ENCODE measurements at regions not wholly inside any gene's neighbourhood (a gene's known extent, or its start where the extent isn't known, plus 50 kb on each side); places are given as distances from the start of the nearest gene placed in this dataset.

DNA sequence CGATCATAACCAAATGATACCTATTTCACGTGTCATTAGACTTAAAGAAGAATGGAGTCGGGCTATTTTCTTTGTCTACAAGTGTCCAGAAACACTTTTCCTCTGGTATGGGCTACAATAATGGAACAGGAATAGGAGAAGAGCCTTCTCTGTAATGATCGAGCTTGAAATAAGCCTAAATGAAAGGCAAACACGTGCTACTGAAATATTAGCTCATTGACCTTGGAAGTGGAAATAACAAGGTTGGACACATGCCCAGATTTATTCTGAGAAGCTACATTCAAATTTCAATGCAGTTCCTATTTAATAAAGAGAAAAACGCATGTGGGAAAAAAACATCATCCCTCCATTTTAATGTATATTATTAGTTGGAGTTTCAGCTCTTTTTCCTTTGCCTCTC is 254.7 kb upstream of the PTER start:
- Histone ChIP-seq H4K20me1 (ENCODE audit: control insufficient read depth, insufficient read depth) (no peaks in the 10 kb centered on the region), H3K4me2 (ENCODE audit: control insufficient read depth, insufficient read depth) (no peak overlapping the region), H3K9me3 (replicated peaks; ENCODE audit: control insufficient read depth, insufficient read depth, low read length) (no peaks in the 10 kb centered on the region), H3K4me3 (no peak overlapping the region), H3K4me1 (ENCODE audit: control insufficient read depth, insufficient read depth, low read length) (no peaks in the 10 kb centered on the region), H2AFZ (ENCODE audit: control insufficient read depth, low read depth, low read length) (no peak overlapping the region), H3K9ac (ENCODE audit: control insufficient read depth, insufficient read depth, low read length) (no peak overlapping the region), H3K36me3 (ENCODE audit: control insufficient read depth in 2 of 2, insufficient read depth in 2 of 2, low read length in 1 of 2) (no peaks in the 10 kb centered on the region), H3K79me2 (ENCODE audit: control insufficient read depth, insufficient read depth, low read length) (no peaks in the 10 kb centered on the region), H3K27ac (ENCODE audit: control insufficient read depth, insufficient read depth) (no peak overlapping the region), H3K27me3 (replicated peaks in 1 of 2; ENCODE audit: control insufficient read depth in 2 of 2, insufficient read depth in 2 of 2, low read length in 1 of 2) (no peaks in the 10 kb centered on the region)
- CTCF ChIA-PET, result no interaction called here
- in situ Hi-C loops (cut with MboI), result no loop called here
- ATAC-seq, result no peak
- no peak for FAIRE-seq
- BruUV-seq (replicated peaks), result no TSS peak
- DNase-seq (ENCODE audit: low read depth, low spot score), result no peak
- intact Hi-C loops (cut with micrococcal nuclease; ENCODE audit: unreplicated experiment), result no loop called here
- SMC1A ChIA-PET (ENCODE audit: uncharacterized antibody, unreplicated experiment), result interaction anchor here (0.7 to 0.8 kb wide), 2 partner anchors 22 to 832 kb away, joined by 3 read pairs; no protein-coding TSS in a partner anchor
- POLR2A ChIA-PET, result no interaction called here
- TF ChIP-seq ZNF217 (IDR thresholded peaks at IDR 0.05), result no peak
- no peak for TF ChIP-seq HCFC1 (IDR thresholded peaks at IDR 0.05; ENCODE audit: low read length)
- TF ChIP-seq, protein P1, sequence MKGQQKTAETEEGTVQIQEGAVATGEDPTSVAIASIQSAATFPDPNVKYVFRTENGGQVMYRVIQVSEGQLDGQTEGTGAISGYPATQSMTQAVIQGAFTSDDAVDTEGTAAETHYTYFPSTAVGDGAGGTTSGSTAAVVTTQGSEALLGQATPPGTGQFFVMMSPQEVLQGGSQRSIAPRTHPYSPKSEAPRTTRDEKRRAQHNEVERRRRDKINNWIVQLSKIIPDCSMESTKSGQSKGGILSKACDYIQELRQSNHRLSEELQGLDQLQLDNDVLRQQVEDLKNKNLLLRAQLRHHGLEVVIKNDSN (IDR thresholded peaks at IDR 0.05; ENCODE audit: borderline replicate concordance, extremely low read length, insufficient read depth, low read depth, low read length), result no peak
- TF ChIP-seq JUND (IDR thresholded peaks at IDR 0.05; ENCODE audit: low read depth, low read length), result no peak
- TF ChIP-seq NFYB (IDR thresholded peaks at IDR 0.05; ENCODE audit: insufficient read depth, low read depth, low read length), result no peak
- TF ChIP-seq RBBP5 (conservative IDR thresholded peaks at IDR 0.05), result no peak
- TF ChIP-seq ZNF384 (IDR thresholded peaks at IDR 0.05; ENCODE audit: borderline replicate concordance, low read depth, low read length), result no peak
- TF ChIP-seq KLF5 (IDR thresholded peaks at IDR 0.05; ENCODE audit: partially characterized antibody), result no peak
- TF ChIP-seq, protein P2, sequence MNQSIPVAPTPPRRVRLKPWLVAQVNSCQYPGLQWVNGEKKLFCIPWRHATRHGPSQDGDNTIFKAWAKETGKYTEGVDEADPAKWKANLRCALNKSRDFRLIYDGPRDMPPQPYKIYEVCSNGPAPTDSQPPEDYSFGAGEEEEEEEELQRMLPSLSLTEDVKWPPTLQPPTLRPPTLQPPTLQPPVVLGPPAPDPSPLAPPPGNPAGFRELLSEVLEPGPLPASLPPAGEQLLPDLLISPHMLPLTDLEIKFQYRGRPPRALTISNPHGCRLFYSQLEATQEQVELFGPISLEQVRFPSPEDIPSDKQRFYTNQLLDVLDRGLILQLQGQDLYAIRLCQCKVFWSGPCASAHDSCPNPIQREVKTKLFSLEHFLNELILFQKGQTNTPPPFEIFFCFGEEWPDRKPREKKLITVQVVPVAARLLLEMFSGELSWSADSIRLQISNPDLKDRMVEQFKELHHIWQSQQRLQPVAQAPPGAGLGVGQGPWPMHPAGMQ (IDR thresholded peaks at IDR 0.05; ENCODE audit: borderline replicate concordance), result no peak
- TF ChIP-seq SREBF2 (IDR thresholded peaks at IDR 0.05; ENCODE audit: low read length), result no peak
- no peak for TF ChIP-seq RUNX3 (IDR thresholded peaks at IDR 0.05; ENCODE audit: low read length)
- TF ChIP-seq NFXL1 (IDR thresholded peaks at IDR 0.05; ENCODE audit: borderline replicate concordance), result no peak
- RAD21 ChIA-PET (ENCODE audit: unreplicated experiment), result no interaction called here
- 22% methylated on average over 6 of the region's 6 CpGs for whole genome bisulfite sequencing (ENCODE audit: insufficient coverage, insufficient replicate concordance, low lambda C conversion rate, missing lambda C conversion rate)

All from GM12878 (cell line).